Gastrocnemius medialis (tissue), 4 donors: ENCODE measurements at regions not wholly inside any gene's neighbourhood (a gene's known extent, or its start where the extent isn't known, plus 50 kb on each side); places are given as distances from the start of the nearest gene placed in this dataset.

Source experiments
- POLR2A ChIP-seq, 2 donors: fragments of 450-650 bp; IDR thresholded peaks; one replicate each; pipeline ENCODE4 v1.6.1; 2017; ENCODE audit warnings: antibody characterized with exemption in 2 of 2, mild to moderate bottlenecking in 2 of 2, moderate library complexity in 2 of 2
- TF ChIP-seq, protein P1 (sequence below), 5 experiments: fragments of 450-650 bp in 3 of 5; fragments of 200-600 bp in 2 of 5; sonication (generic) in 2 of 5; IDR thresholded peaks in 4 of 5; conservative IDR thresholded peaks in 1 of 5; 1 replicate in 4 of 5; 2 replicates in 1 of 5; pipeline ENCODE4 v1.5.1; 2016 to 2019; ENCODE audit warnings: antibody characterized with exemption in 5 of 5, mild to moderate bottlenecking in 3 of 5, moderate library complexity in 3 of 5

DNA sequence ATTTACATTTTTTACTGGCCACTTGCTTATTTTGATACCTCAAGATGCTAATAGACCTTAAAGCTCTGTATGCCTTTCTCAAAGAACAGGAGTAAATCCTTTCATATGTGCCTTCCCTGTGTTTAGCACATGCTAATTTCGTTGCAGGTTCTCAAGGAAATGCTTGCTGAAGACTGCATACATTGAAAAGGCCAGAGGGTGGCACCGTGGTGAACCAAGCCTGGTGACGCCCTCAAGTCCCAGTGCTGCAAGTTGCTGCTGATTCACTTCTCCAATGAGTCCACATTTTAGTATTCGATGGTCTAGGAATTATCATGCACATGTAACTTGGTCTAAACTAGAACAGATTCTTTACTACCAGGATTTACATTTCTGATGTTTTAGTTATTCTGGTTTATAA lies 94.1 kb downstream of the CLDN17 start:
- TF ChIP-seq POLR2A (IDR thresholded peaks at IDR 0.05): no peak
- TF ChIP-seq, protein P1, sequence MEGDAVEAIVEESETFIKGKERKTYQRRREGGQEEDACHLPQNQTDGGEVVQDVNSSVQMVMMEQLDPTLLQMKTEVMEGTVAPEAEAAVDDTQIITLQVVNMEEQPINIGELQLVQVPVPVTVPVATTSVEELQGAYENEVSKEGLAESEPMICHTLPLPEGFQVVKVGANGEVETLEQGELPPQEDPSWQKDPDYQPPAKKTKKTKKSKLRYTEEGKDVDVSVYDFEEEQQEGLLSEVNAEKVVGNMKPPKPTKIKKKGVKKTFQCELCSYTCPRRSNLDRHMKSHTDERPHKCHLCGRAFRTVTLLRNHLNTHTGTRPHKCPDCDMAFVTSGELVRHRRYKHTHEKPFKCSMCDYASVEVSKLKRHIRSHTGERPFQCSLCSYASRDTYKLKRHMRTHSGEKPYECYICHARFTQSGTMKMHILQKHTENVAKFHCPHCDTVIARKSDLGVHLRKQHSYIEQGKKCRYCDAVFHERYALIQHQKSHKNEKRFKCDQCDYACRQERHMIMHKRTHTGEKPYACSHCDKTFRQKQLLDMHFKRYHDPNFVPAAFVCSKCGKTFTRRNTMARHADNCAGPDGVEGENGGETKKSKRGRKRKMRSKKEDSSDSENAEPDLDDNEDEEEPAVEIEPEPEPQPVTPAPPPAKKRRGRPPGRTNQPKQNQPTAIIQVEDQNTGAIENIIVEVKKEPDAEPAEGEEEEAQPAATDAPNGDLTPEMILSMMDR (IDR thresholded peaks at IDR 0.05 in 4 of 5, conservative IDR thresholded peaks at IDR 0.05 in 1 of 5): no peak
